WTC11 (cell line): ENCODE measurements at regions not wholly inside any gene's neighbourhood (a gene's known extent, or its start where the extent isn't known, plus 50 kb on each side); places are given as distances from the start of the nearest gene placed in this dataset.

Experiments used
- ATAC-seq: fragments of 200-7000 bp; cut with Tn5 transposase; 2 replicates; pipeline ENCODE4 v1.10.0; 2021; ENCODE audit warnings: mild to moderate bottlenecking, moderate library complexity
- CTCF ChIA-PET: fragments of 300-600 bp; sonication (Branson Sonifier 250); formaldehyde crosslinking; loops from one replicate; lab custom pipeline; 2021; ENCODE audit warnings: antibody characterized with exemption; lab: Charles Lee
- POLR2A ChIA-PET: fragments of 350-600 bp; sonication (Branson Sonifier 250); formaldehyde crosslinking; loops from one replicate; lab custom pipeline; 2021; ENCODE audit warnings: antibody characterized with exemption; lab: Charles Lee
- DNase-seq: peaks from one replicate; pipeline ENCODE4 v3.0.0; 2021; ENCODE audit warnings: low spot score
- H3K27ac Mint-ChIP-seq: 2 replicates; pipeline ENCODE4 v1.8.0; 2021; ENCODE audit warnings: mixed read lengths
- H3K27me3 Mint-ChIP-seq: 2 replicates; pipeline ENCODE4 v1.8.0; 2021; ENCODE audit warnings: low read depth, mild to moderate bottlenecking, moderate library complexity, mixed read lengths
- H3K36me3 Mint-ChIP-seq: 2 replicates; pipeline ENCODE4 v1.8.0; 2021; ENCODE audit warnings: mixed read lengths
- H3K4me1 Mint-ChIP-seq: 2 replicates; pipeline ENCODE4 v1.8.0; 2022; ENCODE audit warnings: mixed read lengths
- H3K4me3 Mint-ChIP-seq: 2 replicates; pipeline ENCODE4 v1.8.0; 2021; ENCODE audit warnings: mild to moderate bottlenecking, moderate library complexity, mixed read lengths
- H3K9me3 Mint-ChIP-seq: 2 replicates; pipeline ENCODE4 v1.8.0; 2021; ENCODE audit warnings: mixed read lengths
- CREM ChIP-seq: sonication (generic); formaldehyde crosslinking; IDR thresholded peaks from 2 replicates; pipeline ENCODE4 v1.8.1; 2022; ENCODE audit warnings: mild to moderate bottlenecking, missing genetic modification reagents, moderate library complexity
- GABPB1 ChIP-seq: sonication (generic); formaldehyde crosslinking; IDR thresholded peaks from 2 replicates; pipeline ENCODE4 v1.8.1; 2023; ENCODE audit warnings: mild to moderate bottlenecking, missing genetic modification reagents
- HMGA2 ChIP-seq: fragments of 250-450 bp; sonication (Bioruptor Pico); IDR thresholded peaks from 2 replicates; pipeline ENCODE4 v1.4.0; 2021; ENCODE audit warnings: mild to moderate bottlenecking, moderate library complexity
- JUN ChIP-seq: sonication (generic); formaldehyde crosslinking; IDR thresholded peaks from 2 replicates; pipeline ENCODE4 v1.8.0; 2023; ENCODE audit warnings: mild to moderate bottlenecking, missing genetic modification reagents
- MXD4 ChIP-seq: fragments of 250-450 bp; sonication (Bioruptor Pico); IDR thresholded peaks from 2 replicates; pipeline ENCODE4 v1.8.0; 2021; ENCODE audit warnings: mild to moderate bottlenecking, moderate library complexity, borderline replicate concordance
- NR2C2 ChIP-seq: sonication (generic); formaldehyde crosslinking; IDR thresholded peaks from 2 replicates; pipeline ENCODE4 v1.8.0; 2022; ENCODE audit warnings: mild to moderate bottlenecking, missing genetic modification reagents
- SMAD3 ChIP-seq: sonication (generic); formaldehyde crosslinking; IDR thresholded peaks from 2 replicates; pipeline ENCODE4 v1.8.0; 2022; ENCODE audit warnings: missing genetic modification reagents, mild to moderate bottlenecking, borderline replicate concordance
- ZNF671 ChIP-seq: fragments of 250-450 bp; sonication (Bioruptor Pico); IDR thresholded peaks from 2 replicates; pipeline ENCODE4 v1.8.0; 2021; ENCODE audit warnings: mild to moderate bottlenecking
- TF ChIP-seq, protein P1 (sequence below): sonication (generic); formaldehyde crosslinking; IDR thresholded peaks from 2 replicates; pipeline ENCODE4 v1.8.0; 2022; ENCODE audit warnings: mild to moderate bottlenecking, missing genetic modification reagents
- TF ChIP-seq, protein P2 (sequence below): sonication (generic); formaldehyde crosslinking; IDR thresholded peaks from 2 replicates; pipeline ENCODE4 v1.8.1; 2022; ENCODE audit warnings: mild to moderate bottlenecking, moderate library complexity, missing genetic modification reagents
- TF ChIP-seq, protein P3 (sequence below): sonication (generic); formaldehyde crosslinking; IDR thresholded peaks from 2 replicates; pipeline ENCODE4 v1.8.0; 2022; ENCODE audit warnings: mild to moderate bottlenecking, missing genetic modification reagents
- TF ChIP-seq, protein P4 (sequence below): sonication (generic); formaldehyde crosslinking; IDR thresholded peaks from 2 replicates; pipeline ENCODE4 v1.8.0; 2022; ENCODE audit warnings: mild to moderate bottlenecking, missing genetic modification reagents
- TF ChIP-seq, protein P5 (sequence below): sonication (generic); formaldehyde crosslinking; IDR thresholded peaks from 2 replicates; pipeline ENCODE4 v1.8.0; 2022; ENCODE audit warnings: mild to moderate bottlenecking, missing genetic modification reagents
- TF ChIP-seq, protein P6 (sequence below): fragments of 250-450 bp; sonication (Bioruptor Pico); IDR thresholded peaks from 2 replicates; pipeline ENCODE4 v1.9.0; 2021; ENCODE audit warnings: mild to moderate bottlenecking
- TF ChIP-seq, protein P7 (sequence below): sonication (generic); formaldehyde crosslinking; IDR thresholded peaks from 2 replicates; pipeline ENCODE4 v1.8.1; 2023; ENCODE audit warnings: mild to moderate bottlenecking, missing genetic modification reagents, moderate library complexity
- TF ChIP-seq, protein P8 (sequence below): sonication (generic); formaldehyde crosslinking; IDR thresholded peaks from 2 replicates; pipeline ENCODE4 v1.8.1; 2023; ENCODE audit warnings: mild to moderate bottlenecking, missing genetic modification reagents
- TF ChIP-seq, protein P9 (sequence below): fragments of 250-450 bp; sonication (Bioruptor Pico); IDR thresholded peaks from 2 replicates; pipeline ENCODE4 v1.8.0; 2021; ENCODE audit warnings: mild to moderate bottlenecking
- TF ChIP-seq, protein P10 (sequence below): fragments of 250-450 bp; sonication (Bioruptor Pico); IDR thresholded peaks from 2 replicates; pipeline ENCODE4 v1.9.0; 2021; ENCODE audit warnings: moderate library complexity, mild to moderate bottlenecking, inconsistent platforms, borderline replicate concordance

DNA sequence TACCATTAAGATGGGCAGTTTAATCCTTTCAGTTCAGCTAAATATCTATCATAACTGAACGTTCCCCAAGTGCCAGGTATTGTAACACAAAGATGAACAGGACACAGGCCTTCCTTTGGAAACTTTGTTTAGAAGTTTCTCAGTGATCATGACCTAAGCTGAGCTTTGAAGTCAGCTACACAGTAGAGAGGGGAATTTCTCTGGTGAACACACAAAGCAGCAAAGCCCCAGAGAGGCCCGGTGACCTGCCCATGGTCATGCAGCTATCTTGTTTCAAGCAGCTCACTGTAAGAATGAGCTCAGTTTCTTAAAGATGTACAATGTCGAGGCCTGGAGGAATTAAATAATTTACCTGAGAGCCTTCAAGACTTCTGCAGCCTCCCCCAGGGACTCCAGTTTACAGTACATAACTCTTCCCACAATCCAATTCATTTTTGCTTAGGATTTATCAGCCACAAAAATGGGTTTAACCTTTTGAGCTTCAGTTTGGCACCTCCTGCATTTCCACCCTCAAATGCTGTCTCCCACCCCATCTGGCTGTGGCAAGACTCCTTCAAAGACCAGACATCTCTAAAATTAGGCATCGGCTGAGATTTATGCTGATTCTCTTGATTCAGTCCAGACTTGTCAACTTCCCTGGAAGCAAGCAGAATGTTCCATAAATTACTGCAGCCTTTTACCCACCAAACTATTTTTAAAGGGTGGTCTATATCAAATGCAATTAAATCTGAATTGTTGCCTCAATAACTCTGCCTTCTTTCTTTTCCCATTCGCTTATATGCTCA is 325.6 kb downstream of the TXNL1 start:
- POLR2A ChIA-PET, result interaction anchor here (0.6 kb wide), 1 partner anchor 98 kb away, joined by 5 read pairs; no protein-coding TSS in a partner anchor
- CTCF ChIA-PET, result no interaction called here
- ATAC-seq (no peak), DNase-seq (no peak)
- TF ChIP-seq CREM (no peak), MXD4 (CRISPR knock-in tag) (no peak), ZNF671 (CRISPR knock-in tag) (no peak), SMAD3 (CRISPR knock-in tag) (no peak), HMGA2 (CRISPR knock-in tag) (no peak), JUN (no peak), NR2C2 (CRISPR knock-in tag) (no peak), GABPB1 (CRISPR knock-in tag) (no peak)
- TF ChIP-seq, protein P1, sequence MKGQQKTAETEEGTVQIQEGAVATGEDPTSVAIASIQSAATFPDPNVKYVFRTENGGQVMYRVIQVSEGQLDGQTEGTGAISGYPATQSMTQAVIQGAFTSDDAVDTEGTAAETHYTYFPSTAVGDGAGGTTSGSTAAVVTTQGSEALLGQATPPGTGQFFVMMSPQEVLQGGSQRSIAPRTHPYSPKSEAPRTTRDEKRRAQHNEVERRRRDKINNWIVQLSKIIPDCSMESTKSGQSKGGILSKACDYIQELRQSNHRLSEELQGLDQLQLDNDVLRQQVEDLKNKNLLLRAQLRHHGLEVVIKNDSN (CRISPR knock-in tag), result no peak
- TF ChIP-seq, protein P2, sequence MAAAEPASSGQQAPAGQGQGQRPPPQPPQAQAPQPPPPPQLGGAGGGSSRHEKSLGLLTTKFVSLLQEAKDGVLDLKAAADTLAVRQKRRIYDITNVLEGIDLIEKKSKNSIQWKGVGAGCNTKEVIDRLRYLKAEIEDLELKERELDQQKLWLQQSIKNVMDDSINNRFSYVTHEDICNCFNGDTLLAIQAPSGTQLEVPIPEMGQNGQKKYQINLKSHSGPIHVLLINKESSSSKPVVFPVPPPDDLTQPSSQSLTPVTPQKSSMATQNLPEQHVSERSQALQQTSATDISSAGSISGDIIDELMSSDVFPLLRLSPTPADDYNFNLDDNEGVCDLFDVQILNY (CRISPR knock-in tag), result no peak
- TF ChIP-seq, protein P3, sequence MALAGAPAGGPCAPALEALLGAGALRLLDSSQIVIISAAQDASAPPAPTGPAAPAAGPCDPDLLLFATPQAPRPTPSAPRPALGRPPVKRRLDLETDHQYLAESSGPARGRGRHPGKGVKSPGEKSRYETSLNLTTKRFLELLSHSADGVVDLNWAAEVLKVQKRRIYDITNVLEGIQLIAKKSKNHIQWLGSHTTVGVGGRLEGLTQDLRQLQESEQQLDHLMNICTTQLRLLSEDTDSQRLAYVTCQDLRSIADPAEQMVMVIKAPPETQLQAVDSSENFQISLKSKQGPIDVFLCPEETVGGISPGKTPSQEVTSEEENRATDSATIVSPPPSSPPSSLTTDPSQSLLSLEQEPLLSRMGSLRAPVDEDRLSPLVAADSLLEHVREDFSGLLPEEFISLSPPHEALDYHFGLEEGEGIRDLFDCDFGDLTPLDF, result no peak
- TF ChIP-seq, protein P4, sequence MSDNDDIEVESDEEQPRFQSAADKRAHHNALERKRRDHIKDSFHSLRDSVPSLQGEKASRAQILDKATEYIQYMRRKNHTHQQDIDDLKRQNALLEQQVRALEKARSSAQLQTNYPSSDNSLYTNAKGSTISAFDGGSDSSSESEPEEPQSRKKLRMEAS, result no peak
- TF ChIP-seq, protein P5, sequence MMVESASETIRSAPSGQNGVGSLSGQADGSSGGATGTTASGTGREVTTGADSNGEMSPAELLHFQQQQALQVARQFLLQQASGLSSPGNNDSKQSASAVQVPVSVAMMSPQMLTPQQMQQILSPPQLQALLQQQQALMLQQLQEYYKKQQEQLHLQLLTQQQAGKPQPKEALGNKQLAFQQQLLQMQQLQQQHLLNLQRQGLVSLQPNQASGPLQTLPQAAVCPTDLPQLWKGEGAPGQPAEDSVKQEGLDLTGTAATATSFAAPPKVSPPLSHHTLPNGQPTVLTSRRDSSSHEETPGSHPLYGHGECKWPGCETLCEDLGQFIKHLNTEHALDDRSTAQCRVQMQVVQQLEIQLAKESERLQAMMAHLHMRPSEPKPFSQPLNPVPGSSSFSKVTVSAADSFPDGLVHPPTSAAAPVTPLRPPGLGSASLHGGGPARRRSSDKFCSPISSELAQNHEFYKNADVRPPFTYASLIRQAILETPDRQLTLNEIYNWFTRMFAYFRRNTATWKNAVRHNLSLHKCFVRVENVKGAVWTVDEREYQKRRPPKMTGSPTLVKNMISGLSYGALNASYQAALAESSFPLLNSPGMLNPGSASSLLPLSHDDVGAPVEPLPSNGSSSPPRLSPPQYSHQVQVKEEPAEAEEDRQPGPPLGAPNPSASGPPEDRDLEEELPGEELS (CRISPR knock-in tag), result no peak
- Mint-ChIP-seq H3K27ac (no peak overlapping the region), H3K27me3 (no peaks in the 10 kb centered on the region), H3K4me1 (peaks cover 11% of the 10 kb centered on the region), H3K36me3 (no peaks in the 10 kb centered on the region), H3K9me3 (peaks cover 3% of the 10 kb centered on the region; the same call in 1 of the 2 replicates), H3K4me3 (no peak overlapping the region)

DNA sequence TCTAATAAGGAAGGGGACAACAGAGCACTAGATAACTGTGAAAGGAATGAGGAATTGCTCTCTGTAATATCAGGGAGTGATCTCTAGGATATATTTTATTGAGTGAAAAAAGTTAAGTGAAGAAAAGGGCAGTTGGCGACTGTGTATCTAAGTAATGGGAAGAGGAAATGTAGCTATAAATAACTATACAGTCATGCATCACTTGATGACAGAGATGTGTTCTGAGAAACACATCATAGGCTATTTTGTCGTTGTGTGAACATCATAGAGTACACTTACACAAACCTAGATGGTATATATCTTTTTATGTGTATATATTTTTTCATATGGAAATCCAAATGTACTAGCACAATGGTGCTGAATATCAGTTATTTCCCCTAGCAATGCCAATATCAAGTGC is 329.3 kb downstream of the TXNL1 start:
- H3K9me3 Mint-ChIP-seq, result no peaks in the 10 kb centered on the region
- ATAC-seq, result no peak
- no peaks in the 10 kb centered on the region for H3K27me3 Mint-ChIP-seq

More for the DNA sequence above, 329.3 kb downstream of the TXNL1 start:
- TF ChIP-seq CREM (no peak), MXD4 (CRISPR knock-in tag) (no peak)
- TF ChIP-seq, protein P6, sequence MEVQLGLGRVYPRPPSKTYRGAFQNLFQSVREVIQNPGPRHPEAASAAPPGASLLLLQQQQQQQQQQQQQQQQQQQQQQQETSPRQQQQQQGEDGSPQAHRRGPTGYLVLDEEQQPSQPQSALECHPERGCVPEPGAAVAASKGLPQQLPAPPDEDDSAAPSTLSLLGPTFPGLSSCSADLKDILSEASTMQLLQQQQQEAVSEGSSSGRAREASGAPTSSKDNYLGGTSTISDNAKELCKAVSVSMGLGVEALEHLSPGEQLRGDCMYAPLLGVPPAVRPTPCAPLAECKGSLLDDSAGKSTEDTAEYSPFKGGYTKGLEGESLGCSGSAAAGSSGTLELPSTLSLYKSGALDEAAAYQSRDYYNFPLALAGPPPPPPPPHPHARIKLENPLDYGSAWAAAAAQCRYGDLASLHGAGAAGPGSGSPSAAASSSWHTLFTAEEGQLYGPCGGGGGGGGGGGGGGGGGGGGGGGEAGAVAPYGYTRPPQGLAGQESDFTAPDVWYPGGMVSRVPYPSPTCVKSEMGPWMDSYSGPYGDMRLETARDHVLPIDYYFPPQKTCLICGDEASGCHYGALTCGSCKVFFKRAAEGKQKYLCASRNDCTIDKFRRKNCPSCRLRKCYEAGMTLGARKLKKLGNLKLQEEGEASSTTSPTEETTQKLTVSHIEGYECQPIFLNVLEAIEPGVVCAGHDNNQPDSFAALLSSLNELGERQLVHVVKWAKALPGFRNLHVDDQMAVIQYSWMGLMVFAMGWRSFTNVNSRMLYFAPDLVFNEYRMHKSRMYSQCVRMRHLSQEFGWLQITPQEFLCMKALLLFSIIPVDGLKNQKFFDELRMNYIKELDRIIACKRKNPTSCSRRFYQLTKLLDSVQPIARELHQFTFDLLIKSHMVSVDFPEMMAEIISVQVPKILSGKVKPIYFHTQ (CRISPR knock-in tag), result no peak
- TF ChIP-seq, protein P2 (CRISPR knock-in tag), result no peak
- TF ChIP-seq, protein P7, sequence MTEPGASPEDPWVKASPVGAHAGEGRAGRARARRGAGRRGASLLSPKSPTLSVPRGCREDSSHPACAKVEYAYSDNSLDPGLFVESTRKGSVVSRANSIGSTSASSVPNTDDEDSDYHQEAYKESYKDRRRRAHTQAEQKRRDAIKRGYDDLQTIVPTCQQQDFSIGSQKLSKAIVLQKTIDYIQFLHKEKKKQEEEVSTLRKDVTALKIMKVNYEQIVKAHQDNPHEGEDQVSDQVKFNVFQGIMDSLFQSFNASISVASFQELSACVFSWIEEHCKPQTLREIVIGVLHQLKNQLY (CRISPR knock-in tag), result no peak
- TF ChIP-seq, protein P1 (CRISPR knock-in tag), result no peak
- TF ChIP-seq, protein P8, sequence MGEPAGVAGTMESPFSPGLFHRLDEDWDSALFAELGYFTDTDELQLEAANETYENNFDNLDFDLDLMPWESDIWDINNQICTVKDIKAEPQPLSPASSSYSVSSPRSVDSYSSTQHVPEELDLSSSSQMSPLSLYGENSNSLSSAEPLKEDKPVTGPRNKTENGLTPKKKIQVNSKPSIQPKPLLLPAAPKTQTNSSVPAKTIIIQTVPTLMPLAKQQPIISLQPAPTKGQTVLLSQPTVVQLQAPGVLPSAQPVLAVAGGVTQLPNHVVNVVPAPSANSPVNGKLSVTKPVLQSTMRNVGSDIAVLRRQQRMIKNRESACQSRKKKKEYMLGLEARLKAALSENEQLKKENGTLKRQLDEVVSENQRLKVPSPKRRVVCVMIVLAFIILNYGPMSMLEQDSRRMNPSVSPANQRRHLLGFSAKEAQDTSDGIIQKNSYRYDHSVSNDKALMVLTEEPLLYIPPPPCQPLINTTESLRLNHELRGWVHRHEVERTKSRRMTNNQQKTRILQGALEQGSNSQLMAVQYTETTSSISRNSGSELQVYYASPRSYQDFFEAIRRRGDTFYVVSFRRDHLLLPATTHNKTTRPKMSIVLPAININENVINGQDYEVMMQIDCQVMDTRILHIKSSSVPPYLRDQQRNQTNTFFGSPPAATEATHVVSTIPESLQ (CRISPR knock-in tag), result no peak
- TF ChIP-seq, protein P9, sequence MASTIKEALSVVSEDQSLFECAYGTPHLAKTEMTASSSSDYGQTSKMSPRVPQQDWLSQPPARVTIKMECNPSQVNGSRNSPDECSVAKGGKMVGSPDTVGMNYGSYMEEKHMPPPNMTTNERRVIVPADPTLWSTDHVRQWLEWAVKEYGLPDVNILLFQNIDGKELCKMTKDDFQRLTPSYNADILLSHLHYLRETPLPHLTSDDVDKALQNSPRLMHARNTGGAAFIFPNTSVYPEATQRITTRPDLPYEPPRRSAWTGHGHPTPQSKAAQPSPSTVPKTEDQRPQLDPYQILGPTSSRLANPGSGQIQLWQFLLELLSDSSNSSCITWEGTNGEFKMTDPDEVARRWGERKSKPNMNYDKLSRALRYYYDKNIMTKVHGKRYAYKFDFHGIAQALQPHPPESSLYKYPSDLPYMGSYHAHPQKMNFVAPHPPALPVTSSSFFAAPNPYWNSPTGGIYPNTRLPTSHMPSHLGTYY (CRISPR knock-in tag), result no peak
- TF ChIP-seq, protein P10, sequence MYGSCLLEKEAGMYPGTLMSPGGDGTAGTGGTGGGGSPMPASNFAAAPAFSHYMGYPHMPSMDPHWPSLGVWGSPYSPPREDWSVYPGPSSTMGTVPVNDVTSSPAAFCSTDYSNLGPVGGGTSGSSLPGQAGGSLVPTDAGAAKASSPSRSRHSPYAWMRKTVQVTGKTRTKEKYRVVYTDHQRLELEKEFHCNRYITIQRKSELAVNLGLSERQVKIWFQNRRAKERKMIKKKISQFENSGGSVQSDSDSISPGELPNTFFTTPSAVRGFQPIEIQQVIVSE (CRISPR knock-in tag), result no peak
- TF ChIP-seq, all 79 proteins: peak for 0
- no peak for DNase-seq
- ChIA-PET CTCF (no interaction called here), POLR2A (no interaction called here)
- Mint-ChIP-seq H3K4me3 (no peak overlapping the region), H3K27ac (no peak overlapping the region), H3K4me1 (peaks cover 25% of the 10 kb centered on the region), H3K36me3 (no peaks in the 10 kb centered on the region)
